GM12873 (cell line): ENCODE measurements at regions not wholly inside any gene's neighbourhood (a gene's known extent, or its start where the extent isn't known, plus 50 kb on each side); places are given as distances from the start of the nearest gene placed in this dataset.

Source experiments
- CTCF ChIP-seq: IDR thresholded peaks from 2 replicates; pipeline ENCODE4 v1.5.1; 2012; ENCODE audit warnings: low read depth, mild to moderate bottlenecking, moderate library complexity, low read length, control low read depth; ENCODE audit not compliant: insufficient read depth; ENCODE audit errors: missing control alignments

- TF ChIP-seq CTCF, result no peak
These were observed 292.7 kb upstream of the SMARCA2 start for GRCh38 chr9:1722404-1722803.

GRCh38 chr9:1723522-1724015 is 291.6 kb upstream of the SMARCA2 start:
- TF ChIP-seq CTCF, result no peak

GRCh38 chr9:1726993-1727759 is 288.0 kb upstream of the SMARCA2 start:
- peak; percentile 50 for TF ChIP-seq CTCF

GRCh38 chr9:1729631-1730030 is 285.5 kb upstream of the SMARCA2 start:
- no peak for TF ChIP-seq CTCF

- TF ChIP-seq CTCF, result peak; percentile 62
These were observed 282.5 kb upstream of the SMARCA2 start for GRCh38 chr9:1732670-1733069.

- no peak for TF ChIP-seq CTCF
These were observed 276.5 kb upstream of the SMARCA2 start for GRCh38 chr9:1738511-1739100.

GRCh38 chr9:1743121-1743960 is 271.8 kb upstream of the SMARCA2 start:
- no peak for TF ChIP-seq CTCF
